NCI-H82 treated with DMSO at 0.1 percent for 48 hours (cell line): ENCODE measurements at regions not wholly inside any gene's neighbourhood (a gene's known extent, or its start where the extent isn't known, plus 50 kb on each side); places are given as distances from the start of the nearest gene placed in this dataset.
"Not testable (repeated sequence)": the region's sequence is repeated elsewhere in the genome, so short reads cannot be mapped to it uniquely, and the experiment has no call there.

ENCODE experiments used
- DNase-seq: peaks from one replicate; lab custom pipeline; 2025; ENCODE audit not compliant: unreplicated experiment; lab: John Stamatoyannopoulos, UW

DNA sequence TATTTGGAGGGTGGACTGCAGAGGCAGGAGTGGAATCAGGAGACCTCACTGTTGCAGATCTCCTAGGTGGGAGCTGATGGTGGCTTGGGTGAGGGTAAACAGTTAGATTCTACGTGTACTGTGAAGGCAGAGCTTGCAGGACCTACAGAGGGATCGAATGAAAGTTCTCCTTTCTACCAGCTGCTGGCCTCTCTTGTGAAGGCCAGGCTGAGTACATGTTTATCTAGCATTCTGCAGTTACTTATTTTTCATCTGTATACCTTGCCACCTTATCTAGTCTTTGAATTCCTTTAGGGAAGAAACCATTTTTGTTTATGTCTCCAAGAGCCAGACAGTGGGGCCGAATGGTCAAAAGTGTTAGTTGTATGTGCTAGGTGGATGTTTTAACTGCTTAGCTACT is 57.6 kb downstream of the PTTG1 start:
- no peak for DNase-seq

DNA sequence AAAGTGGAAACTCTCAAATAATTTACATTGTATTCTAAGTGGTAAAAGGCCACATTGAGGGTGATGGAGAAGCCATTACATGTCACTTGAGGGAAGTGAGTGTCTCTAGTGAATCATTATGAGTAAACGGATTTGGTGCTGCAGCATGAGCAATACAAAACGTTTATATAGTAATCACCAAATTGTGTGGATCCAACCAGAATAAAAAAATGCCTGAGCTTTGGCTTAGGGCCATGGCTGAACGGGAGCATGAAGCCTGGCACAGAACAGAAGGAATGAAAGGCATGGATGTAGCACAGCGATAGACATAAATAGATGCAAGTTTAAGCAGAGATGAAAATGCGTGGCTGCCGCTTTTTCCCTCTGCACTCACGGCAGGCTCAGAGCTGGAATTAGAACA is 58.3 kb downstream of the PTTG1 start:
- DNase-seq = no peak

DNA sequence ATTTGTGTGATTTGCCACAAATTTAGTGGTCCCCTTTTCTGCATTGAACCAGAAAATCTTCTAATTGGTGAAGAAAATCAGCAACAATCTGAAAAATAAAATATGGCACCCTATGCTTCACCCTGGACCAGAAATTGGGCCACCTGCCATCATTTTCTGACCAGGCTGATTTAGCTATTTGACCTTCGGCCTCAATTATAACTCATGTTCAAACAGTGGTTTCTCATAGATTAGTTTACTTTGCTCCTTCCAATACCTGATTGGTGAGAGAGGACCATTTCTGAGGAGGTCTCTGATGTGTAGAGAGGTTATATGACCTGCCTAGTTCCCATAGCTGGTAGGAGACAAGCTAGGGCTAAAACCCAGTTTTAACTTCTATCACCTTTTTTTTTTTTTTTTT is 59.0 kb downstream of the PTTG1 start:
- DNase-seq = no peak

GRCh38 chr5:160484678-160485077 is 63.0 kb downstream of the PTTG1 start:
- DNase-seq = no peak

DNA sequence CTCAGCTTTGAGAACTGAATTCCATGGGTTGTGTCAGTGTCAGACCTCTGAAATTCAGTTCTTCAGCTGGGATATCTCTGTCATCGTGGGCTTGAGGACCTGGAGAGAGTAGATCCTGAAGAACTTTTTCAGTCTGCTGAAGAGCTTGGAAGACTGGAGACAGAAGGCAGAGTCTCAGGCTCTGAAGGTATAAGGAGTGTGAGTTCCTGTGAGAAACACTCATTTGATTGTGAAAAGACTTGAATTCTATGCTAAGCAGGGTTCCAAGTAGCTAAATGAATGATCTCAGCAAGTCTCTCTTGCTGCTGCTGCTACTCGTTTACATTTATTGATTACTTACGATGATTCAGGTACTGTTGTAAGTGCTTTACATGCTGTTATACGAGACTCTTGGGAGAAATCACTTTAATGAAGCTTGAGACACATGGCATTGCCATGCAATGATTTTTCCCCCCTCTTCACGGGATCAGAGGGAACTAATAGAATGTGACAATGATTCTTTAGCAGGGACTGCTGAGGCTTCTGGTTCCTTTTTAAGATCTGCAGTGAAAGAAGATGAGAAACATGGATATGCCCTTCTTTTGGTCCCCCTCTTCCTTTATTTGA is 63.8 kb downstream of the PTTG1 start:
- no peak for DNase-seq

- no peak for DNase-seq
Observed at GRCh38 chr5:160486573-160486972, 64.9 kb downstream of the PTTG1 start.

GRCh38 chr5:160488394-160489325 is 67.0 kb downstream of the PTTG1 start:
- DNase-seq = no peak

DNA sequence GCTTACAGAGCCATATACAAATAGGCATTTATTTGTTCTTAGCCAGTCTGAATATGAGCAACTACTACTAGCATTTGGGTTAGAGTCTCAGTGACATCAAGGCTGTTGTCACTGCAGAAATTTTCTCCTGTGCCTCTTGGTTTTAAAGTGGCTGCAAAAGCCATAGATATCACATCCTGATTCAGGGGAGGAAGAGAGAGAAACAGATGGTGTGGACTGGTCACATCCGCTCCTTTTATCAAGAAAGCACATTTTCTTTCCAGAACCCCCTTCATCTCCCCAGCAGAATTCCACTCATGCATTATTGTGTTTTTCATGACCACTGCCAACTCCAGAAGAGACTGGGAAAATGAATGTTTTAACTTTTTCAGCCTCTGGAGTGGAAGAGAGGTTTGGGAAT is 69.8 kb downstream of the PTTG1 start:
- no peak for DNase-seq

DNA sequence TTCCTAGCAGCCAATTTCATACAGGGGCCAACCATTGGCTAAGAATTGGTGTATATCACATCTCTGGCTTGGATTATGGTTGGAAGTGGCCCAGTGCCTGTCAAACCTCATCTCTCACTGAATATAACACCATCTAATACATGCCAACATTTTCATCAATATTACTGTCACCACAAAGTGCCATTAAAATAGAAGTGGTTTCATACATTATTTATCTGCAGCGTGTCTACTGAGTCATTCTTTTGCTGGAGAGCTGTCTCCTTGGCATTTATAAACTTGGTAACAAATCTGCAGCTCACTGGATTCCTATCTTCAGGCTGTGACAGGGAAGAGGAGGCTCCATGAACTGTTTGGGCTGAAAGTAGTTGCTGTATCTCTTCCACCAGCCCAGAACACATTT is 70.9 kb downstream of the PTTG1 start:
- no peak for DNase-seq

- no peak for DNase-seq
Observed at GRCh38 chr5:160493806-160494338, 72.2 kb downstream of the PTTG1 start.

GRCh38 chr5:160494451-160494850 is 72.8 kb downstream of the PTTG1 start:
- no peak for DNase-seq

DNA sequence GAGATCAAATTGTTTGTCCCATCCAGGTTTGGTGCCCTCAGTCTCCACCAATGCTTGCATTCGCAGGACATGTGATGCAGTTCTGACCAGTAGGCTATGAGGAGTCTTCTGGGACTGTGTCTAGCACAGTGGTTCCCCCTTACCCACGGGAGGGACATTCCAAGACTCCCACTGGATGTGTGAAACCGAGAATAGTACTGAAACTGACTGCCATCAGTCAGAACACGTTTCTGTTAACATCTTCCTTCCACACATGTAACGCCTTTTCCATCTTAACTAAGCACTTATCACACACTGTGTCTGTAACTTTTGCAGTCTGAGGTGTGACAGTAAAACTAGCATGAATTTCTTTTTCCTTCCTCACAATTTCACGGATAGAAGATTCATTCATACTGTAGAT is 74.7 kb downstream of the PTTG1 start:
- no peak for DNase-seq

DNA sequence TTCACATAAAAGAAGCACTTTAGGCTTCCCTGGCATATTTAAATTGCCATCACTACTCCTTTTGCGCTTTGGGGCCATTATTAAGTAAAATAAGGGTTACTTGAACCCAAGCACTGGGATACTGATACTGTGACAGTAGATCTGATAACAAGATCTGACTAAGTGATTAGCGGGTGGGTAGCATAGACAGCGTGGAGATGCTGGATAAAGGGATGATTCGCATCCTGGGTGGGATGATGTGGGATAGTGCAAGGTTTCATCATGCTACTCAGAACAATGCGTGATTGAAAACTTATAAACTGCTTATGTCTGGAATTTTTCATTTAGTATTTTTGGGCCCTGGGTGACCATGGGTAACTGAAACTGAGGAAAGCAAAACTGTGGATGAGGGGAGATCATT is 75.1 kb downstream of the PTTG1 start:
- DNase-seq = no peak

- DNase-seq = no peak
Observed at GRCh38 chr5:160497878-160498277, 76.2 kb downstream of the PTTG1 start.

- DNase-seq = not testable (repeated sequence)
Observed at GRCh38 chr5:160498441-160499043, 76.9 kb downstream of the PTTG1 start.

GRCh38 chr5:160500786-160501779 is 79.4 kb downstream of the PTTG1 start:
- no peak for DNase-seq

DNA sequence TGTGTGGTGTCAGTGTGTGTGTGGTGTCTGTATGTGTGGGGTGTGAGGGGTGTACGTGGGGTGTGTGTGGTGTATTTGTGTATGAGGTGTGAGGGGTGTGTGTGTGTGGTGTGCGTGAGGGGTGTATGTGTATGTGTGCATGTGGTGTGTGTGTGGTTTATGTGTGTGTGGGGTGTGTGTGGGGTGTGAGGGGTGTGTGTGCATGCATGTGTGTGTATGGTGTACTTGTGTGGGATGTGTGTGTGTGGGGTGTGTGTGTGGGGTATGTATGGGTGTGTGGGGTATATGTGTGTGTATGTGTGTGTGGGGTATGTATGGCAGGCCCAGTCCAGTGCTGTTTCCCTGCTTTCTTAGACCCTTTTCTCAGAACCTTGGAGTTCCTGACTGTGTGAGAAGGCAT is 83.3 kb downstream of the PTTG1 start:
- DNase-seq = no peak

DNA sequence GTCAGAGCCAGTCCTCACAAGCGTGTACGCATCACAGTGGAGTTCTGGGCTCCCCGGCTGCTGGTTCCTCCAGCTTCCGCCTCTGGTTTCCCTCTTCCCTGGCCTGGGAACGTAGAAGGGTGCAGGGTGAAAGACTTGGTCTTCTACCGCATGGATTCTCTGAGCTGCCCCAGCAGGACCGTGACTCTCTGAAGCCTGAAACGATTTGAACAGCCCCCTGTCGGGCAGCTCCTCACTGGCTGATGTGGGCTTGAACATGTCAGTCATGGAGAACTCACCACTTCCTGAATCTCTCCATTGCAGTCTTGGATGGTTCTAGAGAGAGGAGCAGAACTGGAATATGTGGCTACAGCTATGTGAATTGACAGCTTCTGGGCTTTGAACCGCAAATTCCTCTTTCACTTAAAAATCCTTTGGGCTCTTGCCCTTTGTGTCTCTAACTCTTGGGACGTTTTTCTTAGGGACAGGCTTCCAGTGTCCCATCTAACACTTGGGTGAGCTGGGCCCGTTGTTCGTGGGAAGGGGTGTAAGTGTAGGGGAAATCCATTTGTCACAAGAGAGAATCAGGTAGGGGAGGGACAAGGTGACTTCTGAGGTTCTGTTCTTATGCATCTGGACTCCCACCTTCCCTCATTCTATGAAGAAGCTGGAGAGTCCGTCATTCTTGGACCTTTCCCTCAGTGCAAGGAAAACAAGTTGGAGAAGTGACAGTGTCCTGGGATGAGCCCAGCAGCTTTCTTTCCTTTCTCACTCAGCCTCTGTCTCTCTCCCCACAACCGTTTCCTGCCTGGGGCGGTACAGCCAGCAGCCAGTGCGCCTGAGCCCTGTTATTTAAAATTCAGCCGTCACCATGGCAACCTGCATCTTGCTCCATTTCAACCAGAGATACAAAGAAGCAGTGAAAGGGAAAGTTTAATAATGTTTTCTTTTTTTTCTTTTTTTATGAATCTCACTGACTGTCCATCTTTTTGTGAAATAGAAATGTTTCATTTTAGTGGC is 84.7 kb downstream of the PTTG1 start:
- DNase-seq = no peak

- DNase-seq = no peak
Observed at GRCh38 chr5:160507221-160507721, 85.6 kb downstream of the PTTG1 start.
